CD4-positive, alpha-beta T cell treated with Interleukin-4 for 1 hour (primary cell): ENCODE measurements at regions not wholly inside any gene's neighbourhood (a gene's known extent, or its start where the extent isn't known, plus 50 kb on each side); places are given as distances from the start of the nearest gene placed in this dataset.

ENCODE experiments used
- DNase-seq, 2 donors: peaks; one replicate each; pipeline ENCODE4 v3.0.0-alpha.2; 2020 to 2022

DNA sequence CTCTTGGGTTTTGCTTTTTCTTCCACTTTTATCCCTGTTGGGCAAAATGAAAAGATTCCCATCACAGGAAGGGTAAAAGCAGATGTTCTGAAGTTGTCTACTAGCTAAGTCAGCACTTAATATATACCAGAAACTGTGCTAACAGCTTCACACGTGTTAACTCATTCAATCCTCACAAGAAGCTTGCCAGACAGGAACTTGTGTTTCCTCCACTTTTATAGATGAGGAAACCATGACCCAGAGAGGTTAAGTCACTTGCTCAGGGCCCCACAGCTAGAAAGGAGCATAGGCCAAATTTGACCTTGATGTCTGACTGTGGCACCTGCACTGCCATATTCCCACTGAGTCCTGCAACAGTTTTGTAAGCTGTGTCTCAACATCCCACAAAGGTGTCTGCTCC, 76.8 kb upstream of the EPC2 start:
- no peak for DNase-seq

DNA sequence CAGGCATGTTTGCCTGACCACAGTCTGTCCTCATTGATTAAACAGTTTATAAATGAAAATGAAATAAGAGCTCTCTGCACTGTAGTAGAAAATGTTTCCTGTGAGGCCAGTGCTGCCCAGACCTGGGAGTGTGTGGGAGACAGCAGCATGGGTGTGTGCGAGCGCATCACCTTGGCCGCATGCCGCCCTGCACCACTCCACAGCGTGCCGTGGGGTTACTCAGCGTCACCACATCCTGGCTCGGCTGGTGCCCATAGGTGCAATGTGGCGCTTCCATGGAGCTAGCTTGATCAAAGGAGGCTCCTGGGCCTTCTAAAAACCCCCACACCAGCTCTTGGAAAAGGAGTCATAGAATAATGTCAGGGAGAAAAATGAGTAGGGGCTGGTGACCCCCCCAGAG, 76.0 kb upstream of the EPC2 start:
- DNase-seq: peak; percentile 21 to 22

DNA sequence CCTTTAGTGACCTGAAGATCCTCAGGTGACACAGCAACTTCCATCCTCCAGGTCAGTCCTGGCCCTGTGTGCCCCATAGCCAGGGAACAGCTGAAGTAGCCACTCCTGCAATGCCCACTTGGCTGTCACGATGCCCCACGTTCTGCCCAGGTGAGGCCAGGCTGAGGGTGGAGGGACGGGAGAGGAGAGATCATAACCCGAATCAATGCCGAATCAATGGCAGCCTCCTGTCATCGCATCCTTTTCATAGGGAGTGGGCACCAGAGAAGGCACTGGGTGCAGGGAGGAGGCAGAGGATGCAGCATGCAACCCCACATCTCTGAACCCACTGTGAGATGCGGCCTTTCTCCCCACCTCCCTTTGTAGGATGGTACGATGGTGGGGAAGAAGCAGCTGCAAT, 75.3 kb upstream of the EPC2 start:
- DNase-seq: no peak

DNA sequence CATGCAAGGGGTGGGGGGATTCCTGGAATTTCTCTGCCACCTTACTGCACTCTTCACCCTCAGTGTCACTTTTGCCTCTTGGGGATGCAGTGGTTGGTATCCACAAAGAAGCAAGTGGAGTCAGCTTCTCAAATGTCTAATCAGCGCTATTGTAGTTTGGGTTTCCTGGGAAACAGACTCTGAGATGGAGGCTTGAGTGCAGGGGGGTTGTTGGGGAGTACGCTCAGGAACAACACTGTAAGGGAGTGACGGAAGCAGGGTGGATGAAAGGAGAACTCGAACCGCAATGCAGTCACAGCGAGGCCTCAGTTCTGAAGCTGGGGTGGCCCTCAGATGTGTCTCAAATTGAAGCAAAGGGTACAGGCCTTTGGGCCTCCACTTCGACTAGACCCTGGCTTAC, 73.6 kb upstream of the EPC2 start:
- DNase-seq: no peak

DNA sequence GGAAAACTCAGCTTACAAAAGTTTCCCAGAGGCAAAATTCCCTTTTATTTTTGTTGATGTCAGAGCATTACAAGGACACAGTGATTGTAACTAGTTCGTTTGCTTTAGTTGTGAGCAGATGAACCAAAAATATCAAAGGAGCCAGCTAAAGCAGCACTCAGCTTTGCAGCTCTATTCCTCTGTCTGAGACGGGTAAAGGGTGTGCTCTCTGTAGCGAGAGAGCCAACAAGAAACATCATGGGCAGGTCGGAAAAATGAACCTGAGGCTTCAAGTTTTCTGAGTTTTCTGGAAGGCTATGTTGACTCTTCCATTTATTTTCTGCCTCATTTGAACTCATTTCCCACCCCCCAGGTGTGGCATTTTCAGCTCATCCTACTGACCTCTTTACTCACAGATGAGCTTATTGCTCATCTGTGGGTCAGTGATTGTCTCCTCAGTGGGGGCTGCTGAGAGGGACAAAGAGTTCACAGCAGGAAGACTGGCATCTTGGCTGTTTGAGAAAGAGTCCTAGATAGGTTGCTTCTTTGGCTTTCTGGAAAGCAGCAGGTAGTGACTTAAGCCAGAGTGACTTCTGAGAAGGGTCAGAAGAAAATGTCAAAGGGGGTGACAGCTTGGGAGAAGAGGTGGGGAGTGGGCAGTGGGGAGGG, 66.6 kb upstream of the EPC2 start:
- no peak for DNase-seq

DNA sequence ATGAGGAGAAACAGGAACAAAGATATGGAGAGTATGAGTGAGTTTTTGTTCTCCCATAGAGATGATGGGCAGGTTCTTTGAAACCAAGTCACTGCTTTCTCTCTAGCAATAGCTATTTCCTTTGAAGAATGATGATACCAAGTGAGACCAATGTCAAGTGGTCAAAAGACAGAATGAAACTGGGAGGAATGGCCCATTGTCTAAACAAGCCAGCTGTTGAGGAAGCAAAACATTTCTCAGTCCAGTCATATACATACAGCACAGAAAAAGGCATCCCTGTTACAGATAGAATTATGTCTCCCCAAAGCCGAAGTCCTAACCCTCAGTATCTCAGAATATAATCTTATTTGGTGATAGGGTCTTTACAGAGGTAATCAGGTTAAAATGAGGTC, 66.1 kb upstream of the EPC2 start:
- no peak for DNase-seq

DNA sequence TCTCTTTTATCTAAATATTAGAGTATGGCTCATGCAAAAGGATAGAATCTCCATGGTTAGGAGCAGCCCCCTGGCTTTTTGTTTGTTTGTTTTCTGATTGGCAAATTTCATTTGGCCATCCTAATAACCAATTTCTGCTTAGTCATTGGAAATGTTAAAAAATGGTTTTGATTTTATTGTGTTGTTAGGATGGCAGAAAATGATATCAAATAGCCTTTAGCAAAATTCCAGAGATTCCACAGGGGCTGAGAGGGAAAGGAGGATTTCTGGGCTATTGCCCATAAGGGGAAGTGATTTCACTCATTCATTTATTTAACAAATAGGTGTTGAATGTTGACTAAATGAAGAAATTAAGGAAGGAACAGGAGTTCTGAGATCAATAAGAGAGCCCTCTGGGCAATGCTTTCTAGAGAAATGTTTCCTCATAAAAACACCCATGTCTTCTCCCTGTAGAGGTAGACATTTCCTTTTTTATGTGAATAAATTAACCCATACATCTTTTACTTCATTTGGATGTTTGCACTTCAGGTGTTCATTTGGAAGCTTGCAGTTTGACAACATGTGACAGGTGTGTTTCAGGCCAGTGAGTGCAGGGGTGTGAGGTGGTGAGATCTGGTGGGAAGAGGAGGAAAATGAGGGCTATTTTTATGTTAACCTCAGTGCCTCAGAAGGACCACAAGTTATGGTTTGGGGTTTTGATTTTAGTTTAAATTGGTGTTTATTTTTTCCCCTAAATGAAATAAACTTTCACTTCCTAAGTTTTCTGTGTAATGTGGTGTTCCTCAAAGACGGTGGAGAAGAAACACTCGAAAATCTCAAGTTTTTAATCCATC, 61.7 kb upstream of the EPC2 start:
- DNase-seq: no peak

DNA sequence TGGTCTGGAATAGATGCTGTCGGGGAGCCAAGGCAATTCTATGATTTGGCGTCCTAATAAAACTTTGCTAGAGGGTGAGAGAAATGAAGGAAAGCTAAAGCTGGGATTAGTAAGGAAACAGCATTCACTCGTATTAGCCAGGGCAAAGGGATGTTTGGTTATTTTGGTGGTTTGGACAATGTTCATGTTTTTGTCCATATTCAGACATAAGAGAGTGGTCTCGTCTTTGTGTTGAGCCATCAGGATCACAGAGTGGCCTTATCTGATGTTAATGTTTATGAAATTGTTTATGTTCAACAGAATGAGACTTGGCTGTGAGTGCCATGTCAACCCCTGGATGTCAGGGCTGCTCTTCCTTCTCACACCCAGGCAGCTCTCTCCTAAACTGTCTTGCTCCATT, 58.9 kb upstream of the EPC2 start:
- no peak for DNase-seq

DNA sequence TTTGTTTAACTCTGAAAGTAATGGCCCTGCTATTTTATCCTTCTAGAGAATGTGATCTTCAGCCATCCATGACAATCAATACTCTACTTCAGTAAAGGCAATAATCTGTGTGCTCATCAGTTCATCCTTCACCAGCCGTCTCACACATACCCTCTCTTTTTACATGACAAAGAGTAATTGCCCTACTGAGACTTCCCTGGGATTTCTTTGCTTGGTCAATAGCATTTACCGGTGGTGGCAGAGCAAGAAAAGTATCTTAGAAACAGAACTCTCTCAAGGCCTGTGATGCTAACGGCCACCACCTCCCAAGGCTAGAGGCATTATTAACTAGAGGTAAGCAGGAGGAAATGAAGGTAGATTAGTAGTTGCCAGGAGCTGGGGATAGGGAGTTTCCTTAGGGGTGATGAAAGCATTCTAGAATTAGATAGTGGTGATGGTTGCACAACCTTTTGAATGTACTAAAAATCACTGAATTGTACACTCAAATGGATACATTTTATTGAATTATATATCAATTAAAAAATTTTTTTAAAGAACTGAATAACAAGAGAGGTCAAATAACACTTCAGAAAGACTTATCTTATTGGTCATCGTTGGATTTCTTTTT, 57.9 kb upstream of the EPC2 start:
- no peak for DNase-seq

DNA sequence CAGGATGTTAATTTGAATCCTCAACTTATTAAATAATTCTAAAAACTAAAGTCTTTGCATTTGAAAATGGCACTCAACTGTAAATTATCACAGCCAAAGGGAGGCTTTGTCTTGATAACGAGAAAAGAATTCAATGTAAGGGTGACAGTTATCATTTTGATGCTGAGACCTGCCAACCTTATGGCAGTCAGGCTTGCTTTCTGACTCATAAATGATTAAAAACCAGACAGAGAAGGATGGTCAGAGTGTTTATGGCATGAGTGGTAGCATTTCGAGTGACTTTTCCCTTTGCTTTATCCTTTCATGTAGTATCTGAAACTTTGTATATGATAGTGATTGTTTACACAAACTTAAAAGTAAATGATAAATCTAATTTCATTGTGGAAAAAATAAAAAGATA, 53.9 kb upstream of the EPC2 start:
- no peak for DNase-seq

DNA sequence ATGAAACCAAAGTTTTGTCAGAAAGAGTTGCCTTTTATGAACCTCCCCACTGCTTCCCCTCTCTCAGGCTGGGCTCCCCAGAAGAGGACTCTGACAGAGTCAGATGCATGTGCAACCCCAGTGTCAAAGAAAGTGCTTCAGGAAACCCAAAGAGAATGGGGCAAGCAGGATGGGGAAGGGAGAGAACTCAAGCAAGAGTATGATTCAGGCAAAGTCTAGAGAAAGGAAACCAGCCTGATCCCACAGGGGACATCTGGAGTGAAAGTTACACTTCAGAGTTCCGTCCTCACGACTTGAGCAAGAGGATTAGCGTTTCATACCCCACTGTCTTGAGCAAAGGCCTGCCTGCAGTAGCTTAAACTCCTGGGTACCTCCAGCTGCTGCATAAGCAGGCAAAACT, 51.8 kb upstream of the EPC2 start:
- DNase-seq: no peak

DNA sequence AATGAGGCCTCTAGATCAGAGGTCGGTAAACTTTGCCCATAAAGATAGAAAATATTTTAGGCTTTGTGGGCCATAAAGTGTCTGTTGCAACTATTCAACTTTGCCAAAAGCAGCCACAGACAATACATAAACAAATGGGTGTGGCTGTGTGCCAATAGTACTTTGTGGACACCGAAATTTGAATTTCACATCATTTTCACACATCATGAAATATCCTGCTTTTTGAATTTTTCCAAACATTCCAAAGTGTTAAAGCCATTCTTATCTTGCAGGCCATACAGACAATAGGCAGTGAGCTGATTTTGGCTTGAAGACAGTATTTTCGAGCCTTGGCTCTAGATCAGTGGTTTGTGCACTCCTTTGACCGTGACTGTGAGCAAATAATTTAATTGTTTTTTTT, 51.1 kb upstream of the EPC2 start:
- no peak for DNase-seq

DNA sequence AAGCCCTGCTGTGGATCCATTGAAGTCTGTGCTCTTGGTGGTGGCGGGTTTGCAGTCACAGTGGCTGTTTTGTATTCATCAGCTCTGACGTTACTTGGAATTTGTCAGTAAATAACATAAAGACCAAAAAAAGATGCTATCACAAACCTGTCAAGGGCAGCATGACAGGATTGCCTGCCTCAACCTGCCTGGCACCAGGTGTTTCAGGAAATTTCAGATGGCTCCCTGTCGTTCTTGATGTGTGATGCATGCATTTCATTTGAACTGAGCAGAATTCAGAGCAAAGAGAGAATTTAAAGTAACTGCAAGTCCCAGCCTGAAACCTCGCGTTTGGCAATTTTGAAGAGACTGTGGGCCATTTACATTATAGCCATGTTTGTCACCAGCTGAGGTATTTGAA, 50.3 kb upstream of the EPC2 start:
- no peak for DNase-seq
